ENCODE measurements at regions not wholly inside any gene's neighbourhood (a gene's known extent, or its start where the extent isn't known, plus 50 kb on each side); places are given as distances from the start of the nearest gene placed in this dataset.

GRCh38 chr10:130491693-130492050 is 355.5 kb downstream of the GLRX3 start:
- DNase-seq, result peak in 1 of 3 experiments; percentile 68

GRCh38 chr10:130492266-130492934 is 356.2 kb downstream of the GLRX3 start:
- no peak for DNase-seq

GRCh38 chr10:130493021-130493420 is 356.8 kb downstream of the GLRX3 start:
- DNase-seq, result no peak

GRCh38 chr10:130493446-130494145 is 357.4 kb downstream of the GLRX3 start:
- no peak for DNase-seq

- DNase-seq, result no peak
Measured at GRCh38 chr10:130495116-130495862, 359.1 kb downstream of the GLRX3 start.

GRCh38 chr10:130495891-130496636 is 359.9 kb downstream of the GLRX3 start:
- DNase-seq, result no peak

GRCh38 chr10:130497056-130498010 is 361.1 kb downstream of the GLRX3 start:
- DNase-seq, result no peak

GRCh38 chr10:130498042-130498441 is 361.9 kb downstream of the GLRX3 start:
- no peak for DNase-seq

- no peak for DNase-seq
Measured at GRCh38 chr10:130498934-130499333, 362.7 kb downstream of the GLRX3 start.

- no peak for DNase-seq
Measured at GRCh38 chr10:130499541-130499940, 363.4 kb downstream of the GLRX3 start.

- DNase-seq, result no peak
Measured at GRCh38 chr10:130500261-130501000, 364.2 kb downstream of the GLRX3 start.

- DNase-seq, result no peak
Measured at GRCh38 chr10:130507461-130507860, 371.3 kb downstream of the GLRX3 start.

- DNase-seq, result no peak
Measured at GRCh38 chr10:130509881-130510689, 373.9 kb downstream of the GLRX3 start.

GRCh38 chr10:130510755-130511154 is 374.6 kb downstream of the GLRX3 start:
- no peak for DNase-seq

- no peak for DNase-seq
Measured at GRCh38 chr10:130511766-130512165, 375.6 kb downstream of the GLRX3 start.

GRCh38 chr10:130512936-130513335 is 376.7 kb downstream of the GLRX3 start:
- no peak for DNase-seq

GRCh38 chr10:130513686-130514476 is 377.7 kb downstream of the GLRX3 start:
- no peak for DNase-seq

GRCh38 chr10:130515670-130516069 is 379.5 kb downstream of the GLRX3 start:
- no peak for DNase-seq

- no peak for DNase-seq
Measured at GRCh38 chr10:130516141-130516735, 380.0 kb downstream of the GLRX3 start.

All from NCI-H1417 (cell line).